ENCODE measurements at regions not wholly inside any gene's neighbourhood (a gene's known extent, or its start where the extent isn't known, plus 50 kb on each side); places are given as distances from the start of the nearest gene placed in this dataset.
A peak's percentile ranks its signal among the peaks of the same experiment; 100 is the strongest.
"Not testable (repeated sequence)": the region's sequence is repeated elsewhere in the genome, so short reads cannot be mapped to it uniquely, and the experiment has no call there.

GRCh38 chr4:118591339-118592046 lies 93.7 kb upstream of the METTL14 start:
- H3K27me3 ChIP-seq (ENCODE audit: insufficient read depth); H3F3A ChIP-seq (replicated peaks; ENCODE audit: insufficient read depth); H3K9me2 ChIP-seq; H4K20me1 ChIP-seq (ENCODE audit: insufficient read depth); H3K9me3 ChIP-seq; H3K36me3 ChIP-seq (replicated peaks in 1 of 2; ENCODE audit: control insufficient read depth in 1 of 2, insufficient read depth in 2 of 2, low read length in 1 of 2); H3K4me1 ChIP-seq (ENCODE audit: control insufficient read depth in 1 of 2, insufficient read depth in 2 of 2, low read depth in 1 of 2, low read length in 1 of 2); CTCF ChIA-PET: not testable (repeated sequence)
- peak; percentile 84 for DNase-seq
- peak overlapping the region; percentile 100 for H2AFZ ChIP-seq (ENCODE audit: low read depth)
- POLR2A ChIA-PET: interaction anchor here (0.7 kb wide), 1 partner anchor 80 kb away, joined by 3 read pairs; no protein-coding TSS in a partner anchor
- peak overlapping the region; percentile 77 for H3K4me2 ChIP-seq
- 1% methylated on average over 28 of the region's 28 CpGs for WGBS (ENCODE audit: low lambda C conversion rate)
- peaks cover 14% of the 10 kb centered on the region for H3K79me2 ChIP-seq (ENCODE audit: insufficient read depth)
- H3K9ac ChIP-seq: peak overlapping the region; percentile 82
- TF ChIP-seq, protein P1, sequence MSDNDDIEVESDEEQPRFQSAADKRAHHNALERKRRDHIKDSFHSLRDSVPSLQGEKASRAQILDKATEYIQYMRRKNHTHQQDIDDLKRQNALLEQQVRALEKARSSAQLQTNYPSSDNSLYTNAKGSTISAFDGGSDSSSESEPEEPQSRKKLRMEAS (IDR thresholded peaks at IDR 0.05; ENCODE audit: low read depth): peak; percentile 56
- TF ChIP-seq EP300 (IDR thresholded peaks at IDR 0.05; ENCODE audit: borderline replicate concordance in 1 of 2, low read depth in 1 of 2, low read length in 1 of 2) (peak in 1 of 2 experiments; percentile 41; a peak in 1 of 4 replicates), MXI1 (IDR thresholded peaks at IDR 0.05; ENCODE audit: low read depth, low read length) (peak; percentile 10; the same call in 1 of the 2 replicates), POLR2AphosphoS5 (IDR thresholded peaks at IDR 0.05; ENCODE audit: low read depth, low read length) (peak; percentile 28; the same call in 1 of the 2 replicates), CHD2 (IDR thresholded peaks at IDR 0.05; ENCODE audit: low read length, partially characterized antibody) (peak; percentile 64), YY1 (IDR thresholded peaks at IDR 0.05; ENCODE audit: low read depth) (peak; percentile 66), TAF1 (IDR thresholded peaks at IDR 0.05; ENCODE audit: borderline replicate concordance, low read depth, low read length) (0 out of 2 replicates have a peak, but pooled peaks have one; percentile 34), ELF1 (IDR thresholded peaks at IDR 0.05) (peak; percentile 73), RFX5 (IDR thresholded peaks at IDR 0.05; ENCODE audit: low read length) (peak; percentile 89)
- TF ChIP-seq, protein P2, sequence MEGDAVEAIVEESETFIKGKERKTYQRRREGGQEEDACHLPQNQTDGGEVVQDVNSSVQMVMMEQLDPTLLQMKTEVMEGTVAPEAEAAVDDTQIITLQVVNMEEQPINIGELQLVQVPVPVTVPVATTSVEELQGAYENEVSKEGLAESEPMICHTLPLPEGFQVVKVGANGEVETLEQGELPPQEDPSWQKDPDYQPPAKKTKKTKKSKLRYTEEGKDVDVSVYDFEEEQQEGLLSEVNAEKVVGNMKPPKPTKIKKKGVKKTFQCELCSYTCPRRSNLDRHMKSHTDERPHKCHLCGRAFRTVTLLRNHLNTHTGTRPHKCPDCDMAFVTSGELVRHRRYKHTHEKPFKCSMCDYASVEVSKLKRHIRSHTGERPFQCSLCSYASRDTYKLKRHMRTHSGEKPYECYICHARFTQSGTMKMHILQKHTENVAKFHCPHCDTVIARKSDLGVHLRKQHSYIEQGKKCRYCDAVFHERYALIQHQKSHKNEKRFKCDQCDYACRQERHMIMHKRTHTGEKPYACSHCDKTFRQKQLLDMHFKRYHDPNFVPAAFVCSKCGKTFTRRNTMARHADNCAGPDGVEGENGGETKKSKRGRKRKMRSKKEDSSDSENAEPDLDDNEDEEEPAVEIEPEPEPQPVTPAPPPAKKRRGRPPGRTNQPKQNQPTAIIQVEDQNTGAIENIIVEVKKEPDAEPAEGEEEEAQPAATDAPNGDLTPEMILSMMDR (IDR thresholded peaks at IDR 0.05): peak; percentile 13; the same call in 1 of the 2 replicates
- peak overlapping the region; percentile 84 to 86 for H3K27ac ChIP-seq (ENCODE audit: low read depth in 2 of 2, low read length in 1 of 2)
- H3K4me3 ChIP-seq (ENCODE audit: low read depth in 2 of 2, low read length in 1 of 2): peak overlapping the region; percentile 55 to 85

GRCh38 chr4:118592289-118592688 lies 92.9 kb upstream of the METTL14 start:
- POLR2A ChIA-PET; DNase-seq; H3K4me1 ChIP-seq (ENCODE audit: control insufficient read depth in 1 of 2, insufficient read depth in 2 of 2, low read depth in 1 of 2, low read length in 1 of 2); H3K9me3 ChIP-seq; H3K27me3 ChIP-seq (ENCODE audit: insufficient read depth); H3K36me3 ChIP-seq (replicated peaks in 1 of 2; ENCODE audit: control insufficient read depth in 1 of 2, insufficient read depth in 2 of 2, low read length in 1 of 2); H3K9me2 ChIP-seq; H3F3A ChIP-seq (replicated peaks; ENCODE audit: insufficient read depth); CTCF ChIA-PET; H4K20me1 ChIP-seq (ENCODE audit: insufficient read depth): not testable (repeated sequence)
- peak overlapping the region; percentile 100; the same call in 1 of the 2 replicates for H2AFZ ChIP-seq (ENCODE audit: low read depth)
- peak overlapping the region; percentile 55 to 85 for H3K4me3 ChIP-seq (ENCODE audit: low read depth in 2 of 2, low read length in 1 of 2)
- peak overlapping the region; percentile 82 for H3K9ac ChIP-seq
- 62% methylated on average over 14 of the region's 14 CpGs for WGBS (ENCODE audit: low lambda C conversion rate)
- peak overlapping the region; percentile 77 for H3K4me2 ChIP-seq
- H3K79me2 ChIP-seq (ENCODE audit: insufficient read depth): peaks cover 14% of the 10 kb centered on the region
- peak overlapping the region in 1 of 2 experiments; percentile 84; a peak in 2 of 4 replicates for H3K27ac ChIP-seq (ENCODE audit: low read depth in 2 of 2, low read length in 1 of 2)

- H3K9me3 ChIP-seq; H3K27ac ChIP-seq (ENCODE audit: low read depth in 2 of 2, low read length in 1 of 2); H3K4me2 ChIP-seq; H3K9me2 ChIP-seq; H2AFZ ChIP-seq (ENCODE audit: low read depth); H3K4me1 ChIP-seq (ENCODE audit: control insufficient read depth in 1 of 2, insufficient read depth in 2 of 2, low read depth in 1 of 2, low read length in 1 of 2); H3F3A ChIP-seq (replicated peaks; ENCODE audit: insufficient read depth); DNase-seq; CTCF ChIA-PET; H4K20me1 ChIP-seq (ENCODE audit: insufficient read depth); POLR2A ChIA-PET; H3K36me3 ChIP-seq (replicated peaks in 1 of 2; ENCODE audit: control insufficient read depth in 1 of 2, insufficient read depth in 2 of 2, low read length in 1 of 2); H3K27me3 ChIP-seq (ENCODE audit: insufficient read depth); H3K4me3 ChIP-seq (ENCODE audit: low read depth in 2 of 2, low read length in 1 of 2); H3K9ac ChIP-seq: not testable (repeated sequence)
- WGBS (ENCODE audit: low lambda C conversion rate): 100% methylated on average over 3 of the region's 3 CpGs
- H3K79me2 ChIP-seq (ENCODE audit: insufficient read depth): peaks cover 14% of the 10 kb centered on the region
Measured at GRCh38 chr4:118595883-118596282, 89.3 kb upstream of the METTL14 start.

Measured in SK-N-SH (cell line).